KMS-11 (cell line): ENCODE measurements at regions not wholly inside any gene's neighbourhood (a gene's known extent, or its start where the extent isn't known, plus 50 kb on each side); places are given as distances from the start of the nearest gene placed in this dataset.

Experiments used
- H2AFZ ChIP-seq: fragments of 200-600 bp; sonication (generic); 2 replicates; pipeline ENCODE4 v1.6.1; 2016; ENCODE audit warnings: antibody characterized with exemption, mixed run types, low read depth
- H3K27ac ChIP-seq: fragments of 200-600 bp; sonication (generic); 2 replicates; pipeline ENCODE4 v1.6.1; 2016; ENCODE audit warnings: mild to moderate bottlenecking, mixed run types
- H3K27me3 ChIP-seq: fragments of 200-600 bp; sonication (generic); 2 replicates; pipeline ENCODE4 v1.6.1; 2017; ENCODE audit warnings: mild to moderate bottlenecking, low read depth, mixed run types, moderate library complexity; ENCODE audit not compliant: insufficient read depth
- H3K36me3 ChIP-seq: fragments of 200-600 bp; sonication (generic); 2 replicates; pipeline ENCODE4 v1.6.1; 2017; ENCODE audit warnings: mild to moderate bottlenecking, mixed run types; ENCODE audit not compliant: insufficient read depth
- H3K4me1 ChIP-seq: fragments of 200-600 bp; sonication (generic); 2 replicates; pipeline ENCODE4 v1.6.1; 2016; ENCODE audit warnings: mild to moderate bottlenecking, low read depth, mixed run types; ENCODE audit not compliant: poor library complexity, severe bottlenecking
- H3K4me2 ChIP-seq: fragments of 200-600 bp; sonication (generic); 2 replicates; pipeline ENCODE4 v1.7.0; 2016; ENCODE audit warnings: mild to moderate bottlenecking, mixed run types
- H3K4me3 ChIP-seq: fragments of 200-600 bp; sonication (generic); IDR thresholded peaks from 2 replicates; pipeline ENCODE4 v1.6.1; 2017; ENCODE audit warnings: low read depth, low read length, mixed read lengths; ENCODE audit not compliant: insufficient read depth
- H3K79me2 ChIP-seq: fragments of 200-600 bp; sonication (generic); 2 replicates; pipeline ENCODE4 v1.6.1; 2016; ENCODE audit warnings: low read depth, mixed run types; ENCODE audit not compliant: insufficient read depth
- H3K9ac ChIP-seq: fragments of 200-600 bp; sonication (generic); 2 replicates; pipeline ENCODE4 v1.6.1; 2016; ENCODE audit warnings: mild to moderate bottlenecking, mixed run types
- H4K20me1 ChIP-seq: fragments of 200-600 bp; sonication (generic); 2 replicates; pipeline ENCODE4 v1.6.1; 2016; ENCODE audit warnings: mild to moderate bottlenecking, mixed run types; ENCODE audit not compliant: insufficient read depth
- CTCF ChIP-seq: fragments of 200-600 bp; sonication (generic); conservative IDR thresholded peaks from 2 replicates; pipeline ENCODE4 v1.6.1; 2017; ENCODE audit warnings: low read depth, mild to moderate bottlenecking, antibody characterized with exemption, low read length, moderate library complexity, mixed read lengths

- H4K20me1 ChIP-seq: no peaks in the 10 kb centered on the region
- H3K27me3 ChIP-seq: no peaks in the 10 kb centered on the region; the same call in 1 of the 2 replicates
- no peak overlapping the region for H3K9ac ChIP-seq
- H3K4me2 ChIP-seq: no peak overlapping the region
- H2AFZ ChIP-seq: no peak overlapping the region
- no peaks in the 10 kb centered on the region for H3K79me2 ChIP-seq
- no peak for TF ChIP-seq CTCF
- no peak overlapping the region for H3K4me3 ChIP-seq
- no peaks in the 10 kb centered on the region for H3K36me3 ChIP-seq
- no peaks in the 10 kb centered on the region for H3K4me1 ChIP-seq
- no peak overlapping the region for H3K27ac ChIP-seq
Observed at GRCh38 chr12:34394211-34395055, 372.1 kb downstream of the ALG10 start.

GRCh38 chr12:34395056-34396005 lies 373.0 kb downstream of the ALG10 start:
- Histone ChIP-seq H3K27me3 (no peaks in the 10 kb centered on the region; the same call in 1 of the 2 replicates), H4K20me1 (no peaks in the 10 kb centered on the region), H2AFZ (no peak overlapping the region), H3K27ac (no peak overlapping the region), H3K4me1 (no peaks in the 10 kb centered on the region), H3K4me3 (no peak overlapping the region), H3K36me3 (no peaks in the 10 kb centered on the region), H3K79me2 (no peaks in the 10 kb centered on the region), H3K9ac (no peak overlapping the region), H3K4me2 (no peak overlapping the region)
- no peak for TF ChIP-seq CTCF

- H3K9ac ChIP-seq: no peak overlapping the region
- H3K4me3 ChIP-seq: no peak overlapping the region
- no peaks in the 10 kb centered on the region for H3K4me1 ChIP-seq
- H4K20me1 ChIP-seq: no peaks in the 10 kb centered on the region
- no peak overlapping the region for H2AFZ ChIP-seq
- H3K36me3 ChIP-seq: no peaks in the 10 kb centered on the region
- TF ChIP-seq CTCF: no peak
- H3K27ac ChIP-seq: no peak overlapping the region
- H3K79me2 ChIP-seq: no peaks in the 10 kb centered on the region
- no peak overlapping the region for H3K4me2 ChIP-seq
- H3K27me3 ChIP-seq: no peaks in the 10 kb centered on the region; the same call in 1 of the 2 replicates
Observed at GRCh38 chr12:34396006-34396860, 373.9 kb downstream of the ALG10 start.
